OCI-LY1 (cell line): ENCODE measurements at regions not wholly inside any gene's neighbourhood (a gene's known extent, or its start where the extent isn't known, plus 50 kb on each side); places are given as distances from the start of the nearest gene placed in this dataset.

ENCODE experiments used
- H2AFZ ChIP-seq: fragments of 200-600 bp; sonication (generic), shearing (Covaris generic); 2 replicates; pipeline ENCODE4 v1.6.0; 2014; ENCODE audit warnings: antibody characterized with exemption, mild to moderate bottlenecking, low read length
- H3F3A ChIP-seq: fragments of 200-600 bp; sonication (generic), shearing (Covaris generic); 2 replicates; pipeline ENCODE4 v1.6.0; 2014; ENCODE audit warnings: mild to moderate bottlenecking, antibody characterized with exemption, low read length, moderate library complexity; ENCODE audit not compliant: insufficient read depth
- H3K27ac ChIP-seq: fragments of 200-600 bp; sonication (generic); 2 replicates; pipeline ENCODE4 v1.5.1; 2014; ENCODE audit warnings: low read length, mixed run types, mild to moderate bottlenecking, low read depth; ENCODE audit not compliant: poor library complexity, severe bottlenecking
- H3K27me3 ChIP-seq: fragments of 200-600 bp; sonication (generic); 2 replicates; pipeline ENCODE4 v1.6.0; 2014; ENCODE audit warnings: antibody characterized with exemption, mild to moderate bottlenecking, low read length, moderate library complexity; ENCODE audit not compliant: insufficient read depth
- H3K36me3 ChIP-seq: fragments of 200-600 bp; sonication (generic); 2 replicates; pipeline ENCODE4 v1.6.1; 2014; ENCODE audit warnings: mild to moderate bottlenecking, antibody characterized with exemption, low read length, moderate library complexity, mixed read lengths; ENCODE audit not compliant: insufficient read depth
- H3K4me1 ChIP-seq: fragments of 200-600 bp; sonication (generic); 2 replicates; pipeline ENCODE4 v1.5.1; 2014; ENCODE audit warnings: mild to moderate bottlenecking, low read length, moderate library complexity; ENCODE audit not compliant: insufficient read depth, severe bottlenecking
- H3K4me2 ChIP-seq: fragments of 200-600 bp; sonication (generic), shearing (Covaris generic); 2 replicates; pipeline ENCODE4 v1.6.1; 2014; ENCODE audit warnings: low read length
- H3K4me3 ChIP-seq: fragments of 200-600 bp; sonication (generic); 2 replicates; pipeline ENCODE4 v1.5.1; 2014; ENCODE audit warnings: low read length, low read depth, mild to moderate bottlenecking, mixed read lengths; ENCODE audit not compliant: poor library complexity, severe bottlenecking
- H3K79me2 ChIP-seq: fragments of 200-600 bp; shearing (Covaris generic); 2 replicates; pipeline ENCODE4 v1.6.1; 2016; ENCODE audit warnings: mixed run types, low read length, mixed read lengths; ENCODE audit not compliant: insufficient read depth
- H3K9ac ChIP-seq: fragments of 200-600 bp; sonication (generic), shearing (Covaris generic); 2 replicates; pipeline ENCODE4 v1.6.1; 2014; ENCODE audit warnings: mild to moderate bottlenecking, low read length, mixed read lengths
- H3K9me2 ChIP-seq: fragments of 200-600 bp; sonication (generic), shearing (Covaris generic); 2 replicates; pipeline ENCODE4 v1.6.1; 2014; ENCODE audit warnings: low read depth, mild to moderate bottlenecking, low read length, mixed read lengths
- H3K9me3 ChIP-seq: fragments of 200-600 bp; shearing (Covaris generic); 2 replicates; pipeline ENCODE4 v1.6.1; 2014; ENCODE audit warnings: low read length, mixed read lengths
- H4K20me1 ChIP-seq: fragments of 200-600 bp; sonication (generic), shearing (Covaris generic); 2 replicates; pipeline ENCODE4 v1.6.0; 2016; ENCODE audit warnings: mild to moderate bottlenecking, low read length; ENCODE audit not compliant: insufficient read depth
- EZH2 ChIP-seq: fragments of 200-600 bp; sonication (generic), shearing (Covaris generic); IDR thresholded peaks from 2 replicates; pipeline ENCODE4 v1.8.0; 2017; ENCODE audit warnings: borderline replicate concordance, mixed run types, mild to moderate bottlenecking, antibody characterized with exemption, low read length, moderate library complexity, mixed read lengths
- TF ChIP-seq, protein P1 (sequence below): fragments of 200-600 bp; sonication (generic), shearing (Covaris generic); IDR thresholded peaks from 2 replicates; pipeline ENCODE4 v1.5.1; 2017; ENCODE audit warnings: mild to moderate bottlenecking, antibody characterized with exemption, low read length, moderate library complexity, mixed read lengths

DNA sequence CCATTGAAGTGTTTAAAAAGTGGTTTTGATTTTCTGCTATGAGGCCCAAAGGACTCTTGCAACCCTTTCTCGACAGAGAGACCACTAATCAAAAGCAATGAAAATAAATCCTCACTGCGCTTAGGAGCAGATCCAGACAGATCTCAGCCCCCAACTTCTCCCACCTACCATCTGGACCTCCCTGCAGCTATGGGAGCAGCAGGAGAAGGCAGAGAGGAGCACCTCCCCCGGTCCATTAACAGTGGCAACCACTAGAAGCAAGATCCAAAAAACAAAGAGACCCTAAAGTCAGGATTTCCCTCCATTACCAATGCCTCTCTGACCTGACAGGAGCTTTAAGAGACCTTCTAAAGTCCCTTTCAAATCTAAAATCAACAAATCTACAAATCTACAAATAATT lies 99.0 kb upstream of the LSM8 start:
- Histone ChIP-seq H3K36me3 (no peaks in the 10 kb centered on the region), H3K27ac (no peak overlapping the region), H3K9me3 (no peaks in the 10 kb centered on the region), H3K4me1 (no peaks in the 10 kb centered on the region), H3K4me2 (no peak overlapping the region), H3F3A (no peaks in the 10 kb centered on the region), H3K27me3 (no peaks in the 10 kb centered on the region), H3K79me2 (no peaks in the 10 kb centered on the region), H2AFZ (no peak overlapping the region), H3K9me2 (no peaks in the 10 kb centered on the region), H4K20me1 (no peaks in the 10 kb centered on the region), H3K4me3 (no peak overlapping the region), H3K9ac (no peak overlapping the region)
- no peak for TF ChIP-seq EZH2
- TF ChIP-seq, protein P1, sequence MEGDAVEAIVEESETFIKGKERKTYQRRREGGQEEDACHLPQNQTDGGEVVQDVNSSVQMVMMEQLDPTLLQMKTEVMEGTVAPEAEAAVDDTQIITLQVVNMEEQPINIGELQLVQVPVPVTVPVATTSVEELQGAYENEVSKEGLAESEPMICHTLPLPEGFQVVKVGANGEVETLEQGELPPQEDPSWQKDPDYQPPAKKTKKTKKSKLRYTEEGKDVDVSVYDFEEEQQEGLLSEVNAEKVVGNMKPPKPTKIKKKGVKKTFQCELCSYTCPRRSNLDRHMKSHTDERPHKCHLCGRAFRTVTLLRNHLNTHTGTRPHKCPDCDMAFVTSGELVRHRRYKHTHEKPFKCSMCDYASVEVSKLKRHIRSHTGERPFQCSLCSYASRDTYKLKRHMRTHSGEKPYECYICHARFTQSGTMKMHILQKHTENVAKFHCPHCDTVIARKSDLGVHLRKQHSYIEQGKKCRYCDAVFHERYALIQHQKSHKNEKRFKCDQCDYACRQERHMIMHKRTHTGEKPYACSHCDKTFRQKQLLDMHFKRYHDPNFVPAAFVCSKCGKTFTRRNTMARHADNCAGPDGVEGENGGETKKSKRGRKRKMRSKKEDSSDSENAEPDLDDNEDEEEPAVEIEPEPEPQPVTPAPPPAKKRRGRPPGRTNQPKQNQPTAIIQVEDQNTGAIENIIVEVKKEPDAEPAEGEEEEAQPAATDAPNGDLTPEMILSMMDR: no peak

DNA sequence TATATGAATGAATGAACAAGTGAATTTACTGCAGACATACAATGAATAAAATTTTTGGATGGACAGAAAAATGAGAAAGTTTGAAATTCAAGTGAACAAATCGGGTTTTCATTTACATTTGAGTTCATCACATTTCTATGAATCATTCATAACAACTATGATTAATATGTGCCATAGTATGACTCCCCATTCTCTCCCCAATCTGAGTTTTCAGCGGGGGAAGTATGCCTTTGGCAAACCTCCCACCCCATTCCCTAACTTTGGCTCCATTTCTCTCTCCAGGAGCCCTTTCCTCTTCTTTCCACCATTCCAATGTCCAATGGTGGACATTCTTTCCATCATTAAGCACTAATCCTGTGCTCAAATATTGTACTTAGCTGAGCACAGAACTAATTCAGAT lies 96.8 kb upstream of the LSM8 start:
- Histone ChIP-seq H3K9me2 (no peaks in the 10 kb centered on the region), H3K27me3 (no peaks in the 10 kb centered on the region), H3K4me3 (no peak overlapping the region), H3K9me3 (no peaks in the 10 kb centered on the region), H3K4me2 (no peak overlapping the region), H3K4me1 (no peaks in the 10 kb centered on the region), H3F3A (no peaks in the 10 kb centered on the region), H4K20me1 (no peaks in the 10 kb centered on the region), H3K27ac (no peak overlapping the region), H2AFZ (no peak overlapping the region), H3K36me3 (no peaks in the 10 kb centered on the region), H3K9ac (no peak overlapping the region), H3K79me2 (no peaks in the 10 kb centered on the region)
- TF ChIP-seq EZH2: no peak
- TF ChIP-seq, protein P1: no peak

DNA sequence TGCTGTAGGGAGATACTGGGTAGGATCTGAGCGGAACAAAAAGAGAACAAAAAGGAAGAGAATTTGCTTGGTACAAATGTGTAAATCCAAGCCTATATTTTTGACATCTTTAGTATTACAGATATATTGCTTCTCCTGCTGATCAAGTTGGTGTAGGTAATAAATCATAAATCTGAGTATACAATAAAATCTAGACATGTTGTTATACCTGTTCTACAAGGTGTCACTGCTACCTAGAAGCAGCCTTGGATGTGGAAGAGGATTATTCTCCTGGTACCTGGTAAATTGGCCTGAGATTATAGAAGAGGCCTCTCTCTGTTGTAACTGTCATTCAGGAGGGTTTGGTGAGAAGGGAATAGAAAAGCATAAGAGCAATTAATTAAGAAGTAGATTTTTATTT lies 89.9 kb upstream of the LSM8 start:
- Histone ChIP-seq H3K36me3 (no peaks in the 10 kb centered on the region), H3K27me3 (no peaks in the 10 kb centered on the region), H3K9me2 (no peaks in the 10 kb centered on the region), H3K27ac (no peak overlapping the region), H3K4me1 (no peaks in the 10 kb centered on the region), H3K9me3 (no peaks in the 10 kb centered on the region), H3K4me3 (no peak overlapping the region), H3K79me2 (no peaks in the 10 kb centered on the region), H3F3A (no peaks in the 10 kb centered on the region), H3K9ac (no peak overlapping the region), H4K20me1 (no peaks in the 10 kb centered on the region), H3K4me2 (no peak overlapping the region), H2AFZ (no peak overlapping the region)
- TF ChIP-seq, protein P1: no peak
- TF ChIP-seq EZH2: no peak
